IMR-90 (cell line): ENCODE measurements at regions not wholly inside any gene's neighbourhood (a gene's known extent, or its start where the extent isn't known, plus 50 kb on each side); places are given as distances from the start of the nearest gene placed in this dataset.

Experiments
- ATAC-seq: fragments of 200-7000 bp; cut with Tn5 transposase; 2 replicates; pipeline ENCODE4 v1.9.1; 2020; ENCODE audit warnings: low read depth, mild to moderate bottlenecking, moderate library complexity
- BruUV-seq: library from RNA; stranded (reverse); fragments of 400-500 nt; replicated peaks from 2 replicates; lab custom pipeline; 2021; lab: Mats Ljungman, UMichigan
- CTCF ChIA-PET: fragments of 300-600 bp; formaldehyde crosslinking; extraction: SDS; loops from one replicate; lab custom pipeline; 2021; ENCODE audit warnings: antibody characterized with exemption; lab: Yijun Ruan, JAX
- POLR2A ChIA-PET: fragments of 300-600 bp; sonication (Branson Sonifier 250); formaldehyde crosslinking; loops from one replicate; lab custom pipeline; 2022; ENCODE audit warnings: antibody characterized with exemption; ENCODE audit not compliant: unreplicated experiment; lab: Charles Lee
- DNase-seq: peaks from one replicate; pipeline ENCODE4 v3.0.0; 2013
- H2AFZ ChIP-seq: replicated peaks from 2 replicates; pipeline ENCODE3; 2013; ENCODE audit warnings: low read length, mild to moderate bottlenecking; ENCODE audit not compliant: poor library complexity
- H2AK5ac ChIP-seq: 2 replicates; pipeline ENCODE4 v1.6.1; 2013; ENCODE audit warnings: low read depth, low read length, inconsistent platforms
- H2AK9ac ChIP-seq: replicated peaks from 2 replicates; pipeline ENCODE3; 2013; ENCODE audit warnings: mild to moderate bottlenecking, low read depth, low read length, moderate library complexity; ENCODE audit not compliant: poor library complexity
- H2BK120ac ChIP-seq: 2 replicates; pipeline ENCODE4 v1.6.1; 2013; ENCODE audit warnings: low read depth, low read length, inconsistent platforms
- H2BK15ac ChIP-seq: 3 replicates; pipeline ENCODE4 v1.6.1; 2013; ENCODE audit warnings: low read depth, low read length, inconsistent platforms
- H2BK20ac ChIP-seq: 2 replicates; pipeline ENCODE4 v1.6.1; 2013; ENCODE audit warnings: low read depth, mild to moderate bottlenecking, inconsistent platforms, low read length, moderate library complexity
- H2BK5ac ChIP-seq: 2 replicates; pipeline ENCODE4 v1.6.1; 2013; ENCODE audit warnings: mild to moderate bottlenecking, low read depth, low read length, inconsistent platforms; ENCODE audit not compliant: poor library complexity, severe bottlenecking
- H3K14ac ChIP-seq: replicated peaks from 2 replicates; pipeline ENCODE4 v1.6.1; 2013; ENCODE audit warnings: low read depth, low read length, inconsistent platforms
- H3K18ac ChIP-seq: 2 replicates; pipeline ENCODE4 v1.6.1; 2013; ENCODE audit warnings: low read depth, low read length, control low read depth
- H3K23ac ChIP-seq: 2 replicates; pipeline ENCODE4 v1.6.1; 2013; ENCODE audit warnings: low read depth, low read length, inconsistent platforms
- H3K27ac ChIP-seq: 2 replicates; pipeline ENCODE4 v1.5.1; 2013; ENCODE audit warnings: mild to moderate bottlenecking, control low read depth, low read length; ENCODE audit not compliant: insufficient read depth
- H3K27me3 ChIP-seq: 2 replicates; pipeline ENCODE4 v1.6.1; 2013; ENCODE audit warnings: low read length; ENCODE audit not compliant: control insufficient read depth, insufficient read depth
- H3K36me3 ChIP-seq: 2 replicates; pipeline ENCODE4 v1.6.1; 2013; ENCODE audit warnings: low read length, mixed read lengths; ENCODE audit not compliant: control insufficient read depth, insufficient read depth
- H3K4ac ChIP-seq: 2 replicates; pipeline ENCODE4 v1.6.1; 2013; ENCODE audit warnings: low read depth, low read length, inconsistent platforms
- H3K4me1 ChIP-seq: 2 replicates; pipeline ENCODE4 v1.6.1; 2013; ENCODE audit warnings: low read length, mixed read lengths; ENCODE audit not compliant: control insufficient read depth, insufficient read depth
- H3K4me2 ChIP-seq: 2 replicates; pipeline ENCODE4 v1.6.1; 2013; ENCODE audit warnings: low read depth, mild to moderate bottlenecking, control low read depth, low read length, moderate library complexity
- H3K4me3 ChIP-seq: 2 replicates; pipeline ENCODE4 v1.5.1; 2013; ENCODE audit warnings: low read depth, mild to moderate bottlenecking, control low read depth, low read length, moderate library complexity; ENCODE audit not compliant: insufficient read depth
- H3K56ac ChIP-seq: 2 replicates; pipeline ENCODE4 v1.6.1; 2013; ENCODE audit warnings: low read length, inconsistent platforms; ENCODE audit not compliant: insufficient read depth; ENCODE audit errors: extremely low read depth
- H3K79me1 ChIP-seq, 2 experiments: 2 replicates each; pipeline ENCODE4 v1.6.1; 2013; ENCODE audit warnings: low read length in 2 of 2, inconsistent platforms in 1 of 2, low read depth in 1 of 2
- H3K9ac ChIP-seq: 2 replicates; pipeline ENCODE4 v1.6.1; 2013; ENCODE audit warnings: low read depth, low read length, control low read depth
- H3K9me1 ChIP-seq: 2 replicates; pipeline ENCODE4 v1.6.1; 2013; ENCODE audit warnings: low read length, inconsistent platforms; ENCODE audit not compliant: insufficient read depth
- H3K9me3 ChIP-seq: 2 replicates; pipeline ENCODE4 v1.6.1; 2013; ENCODE audit warnings: low read length; ENCODE audit not compliant: control insufficient read depth, insufficient read depth
- H4K20me1 ChIP-seq: 2 replicates; pipeline ENCODE4 v1.6.1; 2013; ENCODE audit warnings: low read length, inconsistent platforms; ENCODE audit not compliant: insufficient read depth
- H4K5ac ChIP-seq: 2 replicates; pipeline ENCODE4 v1.6.1; 2013; ENCODE audit warnings: mild to moderate bottlenecking, low read depth, low read length, control low read depth
- H4K8ac ChIP-seq, 2 experiments: 2 replicates each; pipeline ENCODE4 v1.6.1; 2013; ENCODE audit warnings: low read depth in 2 of 2, low read length in 2 of 2, control low read depth in 1 of 2, inconsistent platforms in 1 of 2
- H4K91ac ChIP-seq: 2 replicates; pipeline ENCODE4 v1.6.1; 2013; ENCODE audit warnings: low read depth, low read length, inconsistent platforms; ENCODE audit not compliant: insufficient read depth
- CTCF ChIP-seq: conservative IDR thresholded peaks from 2 replicates; pipeline ENCODE4 v1.5.1; 2012; ENCODE audit warnings: mild to moderate bottlenecking, low read depth, low read length, improper control_type of control experiment
- MAFK ChIP-seq: IDR thresholded peaks from 2 replicates; pipeline ENCODE4 v1.6.1; 2012; ENCODE audit warnings: low read depth, low read length, improper control_type of control experiment
- NFE2L2 ChIP-seq: fragments of 150-350 bp; IDR thresholded peaks from 2 replicates; pipeline ENCODE4 v1.6.1; 2016; ENCODE audit warnings: low read depth, mild to moderate bottlenecking, low read length
- RAD21 ChIP-seq: IDR thresholded peaks from 2 replicates; pipeline ENCODE4 v1.6.1; 2012; ENCODE audit warnings: low read length, improper control_type of control experiment
- WGBS, 2 experiments: methylation state at CpG; one replicate each; pipeline versions ENCODE4 v1.1.5 to v1.1.7; 2013; ENCODE audit warnings: missing lambda C conversion rate in 2 of 2; ENCODE audit not compliant: insufficient read length in 1 of 2; ENCODE audit errors: extremely low coverage in 2 of 2; 5-methylcytosine and 5-hydroxymethylcytosine counted together
- dilution Hi-C: fragments of 300-500 bp; cut with HindIII; formaldehyde crosslinking; loops from one replicate; pipeline ENCODE4 v1.14.3; 2018; ENCODE audit warnings: low sequenced_read_pairs; ENCODE audit not compliant: unreplicated experiment
- in situ Hi-C: fragments of 300-500 bp; cut with MboI; formaldehyde crosslinking; loops from 3 replicates; pipeline ENCODE4 v1.14.3; 2019; ENCODE audit warnings: low sequenced_read_pairs, inconsistent platforms, mixed read lengths
- intact Hi-C: fragments of 100-400 bp; cut with micrococcal nuclease; formaldehyde crosslinking; loops from 2 replicates; pipeline ENCODE4 v1.10.0; 2022
- TF ChIP-seq, protein P1 (sequence below): fragments of 150-350 bp; IDR thresholded peaks from 2 replicates; pipeline ENCODE4 v1.6.1; 2017; ENCODE audit warnings: mild to moderate bottlenecking, antibody characterized with exemption, low read length, low read depth

DNA sequence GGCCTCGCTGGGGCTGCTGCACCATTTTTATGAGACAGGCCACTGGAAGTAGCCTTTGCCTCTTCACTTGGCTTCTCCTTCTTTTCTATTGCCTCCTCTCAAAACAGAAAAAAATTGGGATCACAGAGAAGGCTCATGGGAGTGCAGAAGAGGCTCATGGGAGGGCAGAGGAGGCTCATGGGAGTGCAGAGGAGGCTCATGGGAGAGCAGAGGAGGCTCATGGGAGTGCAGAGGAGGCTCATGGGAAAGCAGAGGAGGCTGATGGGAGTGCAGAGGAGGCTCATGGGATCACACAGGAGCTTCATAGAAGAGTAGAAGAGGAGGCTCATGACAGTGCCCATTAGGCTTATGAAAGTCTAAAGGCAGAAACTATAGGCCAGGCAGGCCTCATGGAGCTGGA, 211.2 kb downstream of the IRF8 start:
- Histone ChIP-seq H2AK9ac (no peak overlapping the region), H2BK15ac (no peak overlapping the region)

More for the DNA sequence above, 211.2 kb downstream of the IRF8 start:
- Histone ChIP-seq H2AK5ac (no peak overlapping the region), H3K9ac (no peak overlapping the region), H3K4me2 (no peak overlapping the region), H3K56ac (no peak overlapping the region), H3K4ac (no peak overlapping the region), H2BK120ac (no peak overlapping the region), H4K91ac (no peak overlapping the region), H3K4me1 (no peaks in the 10 kb centered on the region), H2BK5ac (no peak overlapping the region), H3K9me3 (no peaks in the 10 kb centered on the region), H3K14ac (no peak overlapping the region), H3K18ac (no peak overlapping the region), H4K5ac (no peak overlapping the region), H3K27me3 (no peaks in the 10 kb centered on the region), H3K27ac (no peak overlapping the region), H4K20me1 (no peaks in the 10 kb centered on the region), H3K23ac (no peak overlapping the region), H2BK20ac (no peak overlapping the region), H4K8ac (no peak overlapping the region), H2AFZ (no peak overlapping the region), H3K79me1 (no peaks in the 10 kb centered on the region), H3K9me1 (no peaks in the 10 kb centered on the region), H3K36me3 (no peaks in the 10 kb centered on the region), H3K4me3 (no peak overlapping the region)
- dilution Hi-C loops = no loop called here
- BruUV-seq = no TSS peak
- ATAC-seq (no peak), DNase-seq (no peak)
- WGBS, 2 experiments = 60% methylated on average over 1 of the region's 1 CpG; no CpG with 5 or more reads in 1 of the 2 experiments
- TF ChIP-seq MAFK (no peak), RAD21 (no peak), CTCF (no peak), NFE2L2 (no peak)
- TF ChIP-seq, protein P1, sequence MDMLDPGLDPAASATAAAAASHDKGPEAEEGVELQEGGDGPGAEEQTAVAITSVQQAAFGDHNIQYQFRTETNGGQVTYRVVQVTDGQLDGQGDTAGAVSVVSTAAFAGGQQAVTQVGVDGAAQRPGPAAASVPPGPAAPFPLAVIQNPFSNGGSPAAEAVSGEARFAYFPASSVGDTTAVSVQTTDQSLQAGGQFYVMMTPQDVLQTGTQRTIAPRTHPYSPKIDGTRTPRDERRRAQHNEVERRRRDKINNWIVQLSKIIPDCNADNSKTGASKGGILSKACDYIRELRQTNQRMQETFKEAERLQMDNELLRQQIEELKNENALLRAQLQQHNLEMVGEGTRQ = no peak
- in situ Hi-C loops = no loop called here
- ChIA-PET CTCF (no interaction called here), POLR2A (no interaction called here)
- intact Hi-C loops = no loop called here
